Neutrophil (primary cell): ENCODE measurements at regions not wholly inside any gene's neighbourhood (a gene's known extent, or its start where the extent isn't known, plus 50 kb on each side); places are given as distances from the start of the nearest gene placed in this dataset.

Experiments
- H3K27ac ChIP-seq: fragments of 200-600 bp; sonication (generic); 2 replicates; pipeline ENCODE4 v1.5.1; 2016; ENCODE audit warnings: mild to moderate bottlenecking, moderate library complexity
- H3K27me3 ChIP-seq: fragments of 200-600 bp; sonication (generic); 2 replicates; pipeline ENCODE4 v1.6.0; 2016; ENCODE audit warnings: mild to moderate bottlenecking
- H3K36me3 ChIP-seq: fragments of 200-600 bp; sonication (generic); 2 replicates; pipeline ENCODE4 v1.5.1; 2017
- H3K4me1 ChIP-seq, 2 experiments: fragments of 200-600 bp in 1 of 2; sonication (generic) in 1 of 2; 1 replicate in 1 of 2; 2 replicates in 1 of 2; pipeline versions ENCODE4 v1.5.1 to v1.6.1; 2013 to 2016; ENCODE audit warnings: low read depth in 1 of 2, low read length in 1 of 2, mild to moderate bottlenecking in 1 of 2, moderate library complexity in 1 of 2; ENCODE audit not compliant: control insufficient read depth in 1 of 2, insufficient read depth in 1 of 2
- H3K4me3 ChIP-seq, 2 experiments: fragments of 200-600 bp in 1 of 2; sonication (generic) in 1 of 2; 1 replicate in 1 of 2; 2 replicates in 1 of 2; pipeline ENCODE4 v1.5.1; 2013 to 2016; ENCODE audit warnings: low read depth in 1 of 2, low read length in 1 of 2, mild to moderate bottlenecking in 1 of 2, moderate library complexity in 1 of 2
- H3K9me3 ChIP-seq: fragments of 200-600 bp; sonication (generic); 2 replicates; pipeline ENCODE4 v1.5.1; 2016
- TF ChIP-seq, protein P1 (sequence below): fragments of 200-600 bp; sonication (generic); IDR thresholded peaks from 2 replicates; pipeline ENCODE4 v1.5.1; 2016; ENCODE audit warnings: antibody characterized with exemption

DNA sequence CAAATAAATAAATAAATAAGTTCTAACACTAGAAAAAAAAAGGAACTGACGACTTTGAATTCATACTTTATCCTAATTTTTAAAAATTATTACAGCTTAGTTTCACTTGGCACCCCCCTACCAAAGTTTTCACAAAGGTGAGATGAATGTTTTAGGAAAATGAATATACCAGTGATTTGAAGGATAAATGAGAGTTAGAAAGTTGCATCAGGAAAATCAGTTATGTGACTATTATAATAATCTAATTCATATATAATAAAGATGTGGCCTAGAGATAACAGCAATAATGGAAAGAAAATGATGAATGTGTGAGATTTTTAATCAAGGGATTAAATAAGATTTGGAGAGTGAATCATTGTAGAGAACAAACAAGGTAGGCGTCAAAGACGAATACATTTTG, 103.0 kb upstream of the RAP1B start:
- H3K4me3 ChIP-seq, result no peak overlapping the region
- TF ChIP-seq, protein P1, sequence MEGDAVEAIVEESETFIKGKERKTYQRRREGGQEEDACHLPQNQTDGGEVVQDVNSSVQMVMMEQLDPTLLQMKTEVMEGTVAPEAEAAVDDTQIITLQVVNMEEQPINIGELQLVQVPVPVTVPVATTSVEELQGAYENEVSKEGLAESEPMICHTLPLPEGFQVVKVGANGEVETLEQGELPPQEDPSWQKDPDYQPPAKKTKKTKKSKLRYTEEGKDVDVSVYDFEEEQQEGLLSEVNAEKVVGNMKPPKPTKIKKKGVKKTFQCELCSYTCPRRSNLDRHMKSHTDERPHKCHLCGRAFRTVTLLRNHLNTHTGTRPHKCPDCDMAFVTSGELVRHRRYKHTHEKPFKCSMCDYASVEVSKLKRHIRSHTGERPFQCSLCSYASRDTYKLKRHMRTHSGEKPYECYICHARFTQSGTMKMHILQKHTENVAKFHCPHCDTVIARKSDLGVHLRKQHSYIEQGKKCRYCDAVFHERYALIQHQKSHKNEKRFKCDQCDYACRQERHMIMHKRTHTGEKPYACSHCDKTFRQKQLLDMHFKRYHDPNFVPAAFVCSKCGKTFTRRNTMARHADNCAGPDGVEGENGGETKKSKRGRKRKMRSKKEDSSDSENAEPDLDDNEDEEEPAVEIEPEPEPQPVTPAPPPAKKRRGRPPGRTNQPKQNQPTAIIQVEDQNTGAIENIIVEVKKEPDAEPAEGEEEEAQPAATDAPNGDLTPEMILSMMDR, result no peak
- no peaks in the 10 kb centered on the region for H3K27me3 ChIP-seq
- H3K27ac ChIP-seq, result no peak overlapping the region
- no peaks in the 10 kb centered on the region for H3K9me3 ChIP-seq
- H3K4me1 ChIP-seq, result no peaks in the 10 kb centered on the region
- no peaks in the 10 kb centered on the region for H3K36me3 ChIP-seq

DNA sequence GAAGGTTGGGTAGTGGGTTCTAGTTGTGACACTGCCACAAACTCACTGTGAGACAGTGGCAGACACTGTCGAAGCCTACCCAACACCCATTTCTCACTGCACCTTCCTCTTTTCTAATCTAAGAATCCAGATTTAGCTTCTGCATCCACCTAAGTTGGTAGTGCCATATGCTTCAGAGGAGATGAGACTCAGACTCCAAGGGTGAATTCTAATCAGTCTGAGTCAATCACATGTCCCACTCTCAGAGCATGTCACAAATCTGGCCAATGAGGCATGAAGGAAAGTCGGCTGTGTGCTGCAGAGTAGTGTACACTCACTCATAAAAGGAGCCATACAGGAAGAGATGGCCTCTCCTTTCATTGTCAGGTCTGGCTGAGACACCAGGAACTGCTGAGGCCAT, 102.1 kb upstream of the RAP1B start:
- no peaks in the 10 kb centered on the region for H3K27me3 ChIP-seq
- no peak overlapping the region for H3K27ac ChIP-seq
- no peaks in the 10 kb centered on the region for H3K36me3 ChIP-seq
- no peaks in the 10 kb centered on the region for H3K4me1 ChIP-seq
- no peaks in the 10 kb centered on the region for H3K9me3 ChIP-seq
- TF ChIP-seq, protein P1, result no peak
- no peak overlapping the region for H3K4me3 ChIP-seq

DNA sequence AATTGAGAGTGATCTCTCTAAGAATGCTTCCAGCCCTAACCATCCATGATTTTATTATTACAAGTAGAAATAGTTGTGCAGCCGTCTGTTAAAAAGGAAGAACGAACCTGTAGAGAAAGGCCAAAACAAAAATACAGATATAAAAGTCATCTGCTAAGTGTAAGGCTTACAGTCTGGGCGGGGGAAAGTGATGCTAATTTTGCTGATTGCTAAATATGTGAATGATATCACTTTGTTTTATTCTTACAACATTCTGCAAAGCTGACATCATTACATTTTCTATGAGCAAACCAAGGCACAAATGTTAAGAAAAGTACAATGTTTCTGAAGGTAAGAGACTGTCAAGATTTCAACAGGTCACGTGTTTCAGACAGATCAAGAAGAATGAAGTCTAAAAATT, 101.5 kb upstream of the RAP1B start:
- H3K27ac ChIP-seq, result no peak overlapping the region
- H3K4me3 ChIP-seq, result no peak overlapping the region
- TF ChIP-seq, protein P1, result no peak
- H3K36me3 ChIP-seq, result no peaks in the 10 kb centered on the region
- no peaks in the 10 kb centered on the region for H3K9me3 ChIP-seq
- no peaks in the 10 kb centered on the region for H3K27me3 ChIP-seq
- no peaks in the 10 kb centered on the region for H3K4me1 ChIP-seq

DNA sequence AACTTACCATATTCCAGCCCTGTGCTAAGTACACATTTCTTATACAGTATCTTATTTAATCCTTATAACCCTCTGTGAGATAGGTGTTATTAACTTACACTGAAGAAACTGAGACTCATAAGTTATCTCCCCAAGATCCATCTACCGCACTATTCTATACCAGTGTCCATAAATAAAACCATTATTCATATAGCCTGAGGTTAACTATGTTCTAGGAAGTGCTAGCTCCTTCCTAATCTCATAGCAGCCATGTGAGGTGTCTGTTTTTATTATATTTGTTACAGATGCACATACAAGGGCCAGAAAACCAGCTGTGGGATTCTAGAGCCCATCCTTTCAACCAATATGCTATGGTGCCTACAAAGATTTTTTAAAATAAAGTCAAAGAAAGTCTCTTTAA, 100.3 kb upstream of the RAP1B start:
- no peak overlapping the region for H3K27ac ChIP-seq
- no peak overlapping the region for H3K4me3 ChIP-seq
- no peaks in the 10 kb centered on the region for H3K4me1 ChIP-seq
- no peaks in the 10 kb centered on the region for H3K27me3 ChIP-seq
- TF ChIP-seq, protein P1, result no peak
- no peaks in the 10 kb centered on the region for H3K9me3 ChIP-seq
- no peaks in the 10 kb centered on the region for H3K36me3 ChIP-seq

DNA sequence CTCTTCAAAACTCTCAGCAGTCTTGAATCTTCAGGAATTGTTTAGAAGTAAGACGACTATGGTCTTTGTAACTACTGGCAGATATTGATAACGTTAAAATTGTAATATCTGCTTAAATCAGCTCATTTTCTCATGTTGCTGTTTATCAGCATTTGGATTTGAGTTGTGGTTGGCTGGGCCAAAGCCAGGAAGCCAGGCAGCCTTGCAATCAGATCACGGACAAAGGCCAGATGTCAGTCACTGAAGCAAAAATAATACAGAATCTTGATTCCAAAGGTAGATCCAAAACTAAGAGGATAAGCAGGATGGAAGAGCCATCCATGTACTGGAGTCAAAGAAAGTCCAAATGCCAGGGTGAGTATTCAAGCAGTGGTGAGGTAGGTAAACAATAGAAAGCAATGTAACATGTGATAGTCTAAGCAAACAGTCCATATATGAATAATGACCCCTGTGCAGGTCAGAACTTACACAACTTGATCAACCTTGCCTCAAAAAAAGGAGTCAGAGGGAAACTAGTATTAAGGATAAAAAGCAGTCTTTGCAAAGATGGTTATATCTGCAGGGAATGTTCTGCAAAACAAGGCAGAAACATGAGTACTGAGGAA, 95.8 kb upstream of the RAP1B start:
- TF ChIP-seq, protein P1, result no peak
- Histone ChIP-seq H3K9me3 (no peaks in the 10 kb centered on the region), H3K27ac (no peak overlapping the region), H3K27me3 (no peaks in the 10 kb centered on the region), H3K4me1 (peaks cover 18 to 22% of the 10 kb centered on the region in 2 experiments), H3K36me3 (no peaks in the 10 kb centered on the region), H3K4me3 (no peak overlapping the region)

DNA sequence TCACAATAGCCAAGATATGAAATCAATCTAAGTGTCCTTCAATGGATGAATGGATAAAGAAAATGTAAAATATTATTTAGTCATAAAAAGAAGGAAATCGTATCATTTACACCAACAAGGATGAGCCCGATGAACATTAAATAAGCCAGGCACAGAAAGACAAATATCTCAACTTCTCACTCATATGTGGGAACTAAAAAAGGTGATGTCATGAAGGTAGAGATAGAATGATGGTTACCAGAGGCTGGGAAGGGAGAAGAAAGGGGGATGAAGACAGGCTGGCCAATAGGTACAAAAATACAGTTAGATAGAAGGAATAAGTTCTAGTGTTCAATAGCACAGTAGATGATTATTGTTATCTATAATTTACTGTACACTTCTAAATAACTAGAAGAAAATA, 94.9 kb upstream of the RAP1B start:
- Histone ChIP-seq H3K27me3 (no peaks in the 10 kb centered on the region), H3K4me1 (peaks cover 22 to 25% of the 10 kb centered on the region in 2 experiments), H3K9me3 (no peaks in the 10 kb centered on the region), H3K4me3 (no peak overlapping the region), H3K27ac (no peak overlapping the region), H3K36me3 (no peaks in the 10 kb centered on the region)
- TF ChIP-seq, protein P1, result no peak
